Stimulated activated memory B cell treated with anti-CD40 and anti-IgM and Interleukin-4, amounts not matched to agents 10 μg/mL and 1 μg/mL and 100 μg/mL, for 72 hours (primary cell): ENCODE measurements at regions not wholly inside any gene's neighbourhood (a gene's known extent, or its start where the extent isn't known, plus 50 kb on each side); places are given as distances from the start of the nearest gene placed in this dataset.
A peak's percentile ranks its signal among the peaks of the same experiment; 100 is the strongest.
"Not testable (repeated sequence)": the region's sequence is repeated elsewhere in the genome, so short reads cannot be mapped to it uniquely, and the experiment has no call there.

Experiments
- ATAC-seq: fragments of 150-1000 bp; cut with Tn5 transposase; 2 replicates; pipeline ENCODE4 v1.10.0; 2021
- H3K27ac Mint-ChIP-seq: one replicate; pipeline ENCODE4 v1.8.0; 2022; ENCODE audit warnings: mild to moderate bottlenecking, mixed read lengths
- H3K27me3 Mint-ChIP-seq: one replicate; pipeline ENCODE4 v1.8.0; 2022; ENCODE audit warnings: mixed read lengths
- H3K36me3 Mint-ChIP-seq: one replicate; pipeline ENCODE4 v1.8.0; 2022; ENCODE audit warnings: mixed read lengths
- H3K4me1 Mint-ChIP-seq: one replicate; pipeline ENCODE4 v1.8.0; 2022; ENCODE audit warnings: mixed read lengths
- H3K4me3 Mint-ChIP-seq: one replicate; pipeline ENCODE4 v1.8.0; 2022; ENCODE audit warnings: mild to moderate bottlenecking, moderate library complexity, mixed read lengths
- H3K9me3 Mint-ChIP-seq: one replicate; pipeline ENCODE4 v1.8.0; 2022; ENCODE audit warnings: mixed read lengths

GRCh38 chr22:47488131-47488530 lies 725.7 kb downstream of the TBC1D22A start:
- ATAC-seq, H3K36me3 Mint-ChIP-seq, H3K27ac Mint-ChIP-seq, H3K9me3 Mint-ChIP-seq, H3K27me3 Mint-ChIP-seq, H3K4me3 Mint-ChIP-seq, H3K4me1 Mint-ChIP-seq: not testable (repeated sequence)

- Mint-ChIP-seq H3K27me3 (no peaks in the 10 kb centered on the region), H3K9me3 (peaks cover 5% of the 10 kb centered on the region), H3K4me1 (no peaks in the 10 kb centered on the region), H3K27ac (no peak overlapping the region), H3K4me3 (no peak overlapping the region), H3K36me3 (no peaks in the 10 kb centered on the region)
- ATAC-seq, result peak; percentile 31
Observed at GRCh38 chr22:47486569-47487312, 724.3 kb downstream of the TBC1D22A start.

- no peak for ATAC-seq
- Mint-ChIP-seq H3K4me1 (no peaks in the 10 kb centered on the region), H3K9me3 (peaks cover 2% of the 10 kb centered on the region), H3K4me3 (no peak overlapping the region), H3K36me3 (no peaks in the 10 kb centered on the region), H3K27me3 (peaks cover 5% of the 10 kb centered on the region), H3K27ac (no peak overlapping the region)
Observed at GRCh38 chr22:47484960-47485569, 722.6 kb downstream of the TBC1D22A start.

- H3K27me3 Mint-ChIP-seq, result peaks cover 20% of the 10 kb centered on the region
- no peak overlapping the region for H3K27ac Mint-ChIP-seq
- ATAC-seq, result no peak
- no peak overlapping the region for H3K4me3 Mint-ChIP-seq
- H3K4me1 Mint-ChIP-seq, result peaks cover 15% of the 10 kb centered on the region
- H3K36me3 Mint-ChIP-seq, result no peaks in the 10 kb centered on the region
- H3K9me3 Mint-ChIP-seq, result no peaks in the 10 kb centered on the region
Observed at GRCh38 chr22:47476231-47476630, 713.8 kb downstream of the TBC1D22A start.

GRCh38 chr22:47474895-47475294 lies 712.4 kb downstream of the TBC1D22A start:
- Mint-ChIP-seq H3K27ac (no peak overlapping the region), H3K9me3 (no peaks in the 10 kb centered on the region), H3K27me3 (peaks cover 13% of the 10 kb centered on the region), H3K36me3 (no peaks in the 10 kb centered on the region), H3K4me3 (no peak overlapping the region), H3K4me1 (peaks cover 15% of the 10 kb centered on the region)
- ATAC-seq, result no peak

GRCh38 chr22:47474464-47474863 lies 712.0 kb downstream of the TBC1D22A start:
- ATAC-seq, result no peak
- Mint-ChIP-seq H3K27me3 (peaks cover 9% of the 10 kb centered on the region), H3K9me3 (no peaks in the 10 kb centered on the region), H3K36me3 (no peaks in the 10 kb centered on the region), H3K4me3 (no peak overlapping the region), H3K27ac (no peak overlapping the region), H3K4me1 (peaks cover 15% of the 10 kb centered on the region)

GRCh38 chr22:47472636-47473035 lies 710.2 kb downstream of the TBC1D22A start:
- Mint-ChIP-seq H3K4me1 (peaks cover 15% of the 10 kb centered on the region), H3K27ac (no peak overlapping the region), H3K4me3 (no peak overlapping the region), H3K9me3 (peaks cover 3% of the 10 kb centered on the region), H3K27me3 (no peaks in the 10 kb centered on the region), H3K36me3 (no peaks in the 10 kb centered on the region)
- ATAC-seq, result no peak

GRCh38 chr22:47471406-47471805 lies 709.0 kb downstream of the TBC1D22A start:
- Mint-ChIP-seq H3K4me3 (no peak overlapping the region), H3K36me3 (peaks cover 4% of the 10 kb centered on the region), H3K27ac (no peak overlapping the region), H3K27me3 (peaks cover 5% of the 10 kb centered on the region), H3K9me3 (peaks cover 7% of the 10 kb centered on the region), H3K4me1 (peaks cover 15% of the 10 kb centered on the region)
- no peak for ATAC-seq

GRCh38 chr22:47465809-47466208 lies 703.4 kb downstream of the TBC1D22A start:
- H3K4me1 Mint-ChIP-seq, result no peaks in the 10 kb centered on the region
- ATAC-seq, result no peak
- peaks cover 9% of the 10 kb centered on the region for H3K27me3 Mint-ChIP-seq
- peaks cover 14% of the 10 kb centered on the region for H3K9me3 Mint-ChIP-seq
- H3K36me3 Mint-ChIP-seq, result peaks cover 6% of the 10 kb centered on the region
- H3K4me3 Mint-ChIP-seq, result no peak overlapping the region
- no peak overlapping the region for H3K27ac Mint-ChIP-seq

- no peak for ATAC-seq
- Mint-ChIP-seq H3K9me3 (peaks cover 14% of the 10 kb centered on the region), H3K36me3 (peaks cover 6% of the 10 kb centered on the region), H3K27me3 (peaks cover 9% of the 10 kb centered on the region), H3K4me1 (no peaks in the 10 kb centered on the region), H3K27ac (no peak overlapping the region), H3K4me3 (no peak overlapping the region)
Observed at GRCh38 chr22:47465222-47465621, 702.8 kb downstream of the TBC1D22A start.

GRCh38 chr22:47463220-47463619 lies 700.8 kb downstream of the TBC1D22A start:
- Mint-ChIP-seq H3K9me3 (peaks cover 13% of the 10 kb centered on the region), H3K27me3 (peaks cover 9% of the 10 kb centered on the region), H3K27ac (no peak overlapping the region)

GRCh38 chr22:47460861-47461260 lies 698.4 kb downstream of the TBC1D22A start:
- Mint-ChIP-seq H3K9me3 (peaks cover 5% of the 10 kb centered on the region), H3K36me3 (no peaks in the 10 kb centered on the region), H3K27ac (no peak overlapping the region)

More at GRCh38 chr22:47463220-47463619, 700.8 kb downstream of the TBC1D22A start:
- ATAC-seq, result no peak
- Mint-ChIP-seq H3K4me3 (no peak overlapping the region), H3K4me1 (no peaks in the 10 kb centered on the region), H3K36me3 (peaks cover 6% of the 10 kb centered on the region)

GRCh38 chr22:47460176-47460575 lies 697.7 kb downstream of the TBC1D22A start:
- Mint-ChIP-seq H3K9me3 (peaks cover 7% of the 10 kb centered on the region), H3K36me3 (no peaks in the 10 kb centered on the region), H3K27ac (no peak overlapping the region), H3K27me3 (no peaks in the 10 kb centered on the region), H3K4me1 (no peaks in the 10 kb centered on the region), H3K4me3 (no peak overlapping the region)
- ATAC-seq, result no peak

More at GRCh38 chr22:47460861-47461260, 698.4 kb downstream of the TBC1D22A start:
- H3K4me1 Mint-ChIP-seq, result no peaks in the 10 kb centered on the region
- H3K4me3 Mint-ChIP-seq, result no peak overlapping the region
- H3K27me3 Mint-ChIP-seq, result no peaks in the 10 kb centered on the region
- ATAC-seq, result no peak

GRCh38 chr22:47458348-47458747 lies 695.9 kb downstream of the TBC1D22A start:
- no peak overlapping the region for H3K4me3 Mint-ChIP-seq
- no peaks in the 10 kb centered on the region for H3K27me3 Mint-ChIP-seq
- no peaks in the 10 kb centered on the region for H3K36me3 Mint-ChIP-seq
- H3K27ac Mint-ChIP-seq, result no peak overlapping the region
- no peaks in the 10 kb centered on the region for H3K4me1 Mint-ChIP-seq
- no peak for ATAC-seq
- peaks cover 14% of the 10 kb centered on the region for H3K9me3 Mint-ChIP-seq

GRCh38 chr22:47457509-47458300 lies 695.3 kb downstream of the TBC1D22A start:
- ATAC-seq, result no peak
- no peak overlapping the region for H3K27ac Mint-ChIP-seq
- no peaks in the 10 kb centered on the region for H3K4me1 Mint-ChIP-seq
- no peaks in the 10 kb centered on the region for H3K36me3 Mint-ChIP-seq
- peaks cover 19% of the 10 kb centered on the region for H3K9me3 Mint-ChIP-seq
- no peaks in the 10 kb centered on the region for H3K27me3 Mint-ChIP-seq
- no peak overlapping the region for H3K4me3 Mint-ChIP-seq
